Smooth muscle cell (in vitro differentiated cells): ENCODE measurements at regions not wholly inside any gene's neighbourhood (a gene's known extent, or its start where the extent isn't known, plus 50 kb on each side); places are given as distances from the start of the nearest gene placed in this dataset.
"Not testable (repeated sequence)": the region's sequence is repeated elsewhere in the genome, so short reads cannot be mapped to it uniquely, and the experiment has no call there.

ENCODE experiments used
- DNase-seq: peaks from one replicate; lab custom pipeline; 2025; ENCODE audit not compliant: unreplicated experiment; lab: John Stamatoyannopoulos, UW
- H2AFZ ChIP-seq: fragments of 200-600 bp; sonication (generic); 2 replicates; pipeline ENCODE4 v1.6.0; 2016; ENCODE audit warnings: antibody characterized with exemption, low read depth, mild to moderate bottlenecking
- H3F3A ChIP-seq: fragments of 200-600 bp; sonication (generic); 2 replicates; pipeline ENCODE4 v1.6.0; 2017; ENCODE audit warnings: antibody characterized with exemption, low read depth
- H3K27ac ChIP-seq: fragments of 200-600 bp; sonication (generic); 2 replicates; pipeline ENCODE4 v1.5.1; 2016; ENCODE audit warnings: low read depth, mild to moderate bottlenecking
- H3K27me3 ChIP-seq: fragments of 200-600 bp; sonication (generic); 2 replicates; pipeline ENCODE4 v1.6.1; 2016; ENCODE audit warnings: low read depth, mild to moderate bottlenecking
- H3K36me3 ChIP-seq: fragments of 200-600 bp; sonication (generic); 2 replicates; pipeline ENCODE4 v1.5.1; 2016; ENCODE audit warnings: low read depth
- H3K4me1 ChIP-seq: fragments of 200-600 bp; sonication (generic); 2 replicates; pipeline ENCODE4 v1.5.1; 2016; ENCODE audit warnings: low read depth
- H3K4me2 ChIP-seq: fragments of 200-600 bp; sonication (generic); 2 replicates; pipeline ENCODE4 v1.6.0; 2016; ENCODE audit warnings: mild to moderate bottlenecking
- H3K4me3 ChIP-seq: fragments of 200-600 bp; sonication (generic); 2 replicates; pipeline ENCODE4 v1.5.1; 2016; ENCODE audit warnings: mild to moderate bottlenecking
- H3K79me2 ChIP-seq: fragments of 200-600 bp; sonication (generic); 2 replicates; pipeline ENCODE4 v1.6.0; 2016; ENCODE audit warnings: low read depth, mild to moderate bottlenecking
- H3K9ac ChIP-seq: fragments of 200-600 bp; sonication (generic); 2 replicates; pipeline ENCODE4 v1.6.0; 2016; ENCODE audit warnings: low read depth
- H3K9me3 ChIP-seq: fragments of 200-600 bp; sonication (generic); replicated peaks from 2 replicates; pipeline ENCODE4 v1.5.1; 2016; ENCODE audit warnings: low read depth
- H4K20me1 ChIP-seq: fragments of 200-600 bp; sonication (generic); 2 replicates; pipeline ENCODE4 v1.6.0; 2016; ENCODE audit warnings: low read depth
- CTCF ChIP-seq: fragments of 200-600 bp; sonication (generic); IDR thresholded peaks from 2 replicates; pipeline ENCODE4 v1.5.1; 2017; ENCODE audit warnings: borderline replicate concordance, mild to moderate bottlenecking, antibody characterized with exemption; ENCODE audit not compliant: insufficient read depth, poor library complexity, severe bottlenecking
- WGBS: methylation state at CpG from one replicate; pipeline ENCODE4 v1.1.7; 2016; ENCODE audit warnings: low lambda C conversion rate; 5-methylcytosine and 5-hydroxymethylcytosine counted together

- Histone ChIP-seq H3K27me3 (no peaks in the 10 kb centered on the region), H3K4me1 (peaks cover 11% of the 10 kb centered on the region), H4K20me1 (no peaks in the 10 kb centered on the region), H3K9ac (peak overlapping the region; percentile 54), H3K4me2 (peak overlapping the region; percentile 82), H3K79me2 (no peaks in the 10 kb centered on the region), H3K36me3 (no peaks in the 10 kb centered on the region), H3F3A (no peaks in the 10 kb centered on the region), H2AFZ (peak overlapping the region; percentile 94), H3K4me3 (peak overlapping the region; percentile 47), H3K27ac (peak overlapping the region; percentile 66), H3K9me3 (no peaks in the 10 kb centered on the region)
- 10% methylated on average over 35 of the region's 45 CpGs for WGBS
- peak; percentile 71 for DNase-seq
- TF ChIP-seq CTCF, result no peak
These were observed 133.3 kb downstream of the TBC1D2B start for GRCh38 chr15:77944002-77944867.

- Histone ChIP-seq H3K27ac (no peak overlapping the region), H3K9me3 (no peaks in the 10 kb centered on the region), H2AFZ (no peak overlapping the region), H3K4me3 (no peak overlapping the region), H3K9ac (no peak overlapping the region), H3K4me2 (no peak overlapping the region), H3K79me2 (no peaks in the 10 kb centered on the region), H3K4me1 (peaks cover 11% of the 10 kb centered on the region), H4K20me1 (no peaks in the 10 kb centered on the region), H3K27me3 (no peaks in the 10 kb centered on the region), H3K36me3 (no peaks in the 10 kb centered on the region), H3F3A (no peaks in the 10 kb centered on the region)
- no peak for TF ChIP-seq CTCF
- WGBS, result 96% methylated on average over 4 of the region's 6 CpGs
- no peak for DNase-seq
These were observed 134.8 kb downstream of the TBC1D2B start for GRCh38 chr15:77942611-77943211.

- not testable (repeated sequence) for H3K27ac ChIP-seq, H3K79me2 ChIP-seq, H3K4me3 ChIP-seq, H3K9me3 ChIP-seq, H3K4me2 ChIP-seq, H2AFZ ChIP-seq, DNase-seq, H3K9ac ChIP-seq, H3K36me3 ChIP-seq, H3K27me3 ChIP-seq, H3F3A ChIP-seq, H4K20me1 ChIP-seq
- WGBS, result 97% methylated on average over 9 of the region's 25 CpGs
- peaks cover 11% of the 10 kb centered on the region for H3K4me1 ChIP-seq
These were observed 136.3 kb downstream of the TBC1D2B start for GRCh38 chr15:77941090-77941827.

GRCh38 chr15:77940381-77940947 is 137.0 kb downstream of the TBC1D2B start:
- Histone ChIP-seq H3K9ac (no peak overlapping the region), H3F3A (no peaks in the 10 kb centered on the region), H3K36me3 (no peaks in the 10 kb centered on the region), H3K27me3 (no peaks in the 10 kb centered on the region), H3K4me1 (peaks cover 11% of the 10 kb centered on the region), H4K20me1 (no peaks in the 10 kb centered on the region), H3K4me2 (no peak overlapping the region), H2AFZ (no peak overlapping the region), H3K79me2 (no peaks in the 10 kb centered on the region), H3K9me3 (no peaks in the 10 kb centered on the region), H3K4me3 (no peak overlapping the region), H3K27ac (no peak overlapping the region)
- no peak for TF ChIP-seq CTCF
- no peak for DNase-seq
- WGBS, result 81% methylated on average over 8 of the region's 8 CpGs
